HG03060 (cell line): ENCODE measurements at regions not wholly inside any gene's neighbourhood (a gene's known extent, or its start where the extent isn't known, plus 50 kb on each side); places are given as distances from the start of the nearest gene placed in this dataset.
"Not testable (repeated sequence)": the region's sequence is repeated elsewhere in the genome, so short reads cannot be mapped to it uniquely, and the experiment has no call there.

Experiments
- ATAC-seq: cut with Tn5 transposase; IDR thresholded peaks from one replicate; pipeline ENCODE4 v1.9.1; 2021; ENCODE audit warnings: low read depth, moderate number of reproducible peaks; ENCODE audit not compliant: unreplicated experiment

- ATAC-seq = not testable (repeated sequence)
Observed at GRCh38 chr1:843946-844345, 79.8 kb upstream of the SAMD11 start.

- no peak for ATAC-seq
Observed at GRCh38 chr1:844472-845026, 79.2 kb upstream of the SAMD11 start.

- not testable (repeated sequence) for ATAC-seq
Observed at GRCh38 chr1:845641-846040, 78.1 kb upstream of the SAMD11 start.

GRCh38 chr1:849873-850272 is 73.8 kb upstream of the SAMD11 start:
- ATAC-seq = not testable (repeated sequence)

- ATAC-seq = not testable (repeated sequence)
Observed at GRCh38 chr1:850318-850717, 73.4 kb upstream of the SAMD11 start.

- ATAC-seq = not testable (repeated sequence)
Observed at GRCh38 chr1:851398-851797, 72.3 kb upstream of the SAMD11 start.

GRCh38 chr1:851841-852240 is 71.9 kb upstream of the SAMD11 start:
- not testable (repeated sequence) for ATAC-seq

GRCh38 chr1:855202-855981 is 68.3 kb upstream of the SAMD11 start:
- not testable (repeated sequence) for ATAC-seq

GRCh38 chr1:856541-857057 is 67.1 kb upstream of the SAMD11 start:
- ATAC-seq = not testable (repeated sequence)

- not testable (repeated sequence) for ATAC-seq
Observed at GRCh38 chr1:857926-858648, 65.6 kb upstream of the SAMD11 start.

GRCh38 chr1:858649-859041 is 65.1 kb upstream of the SAMD11 start:
- not testable (repeated sequence) for ATAC-seq

GRCh38 chr1:860941-861340 is 62.8 kb upstream of the SAMD11 start:
- ATAC-seq = not testable (repeated sequence)

- ATAC-seq = no peak
Observed at GRCh38 chr1:861714-862113, 62.0 kb upstream of the SAMD11 start.

- not testable (repeated sequence) for ATAC-seq
Observed at GRCh38 chr1:862601-863000, 61.1 kb upstream of the SAMD11 start.

- ATAC-seq = not testable (repeated sequence)
Observed at GRCh38 chr1:865633-866032, 58.1 kb upstream of the SAMD11 start.

GRCh38 chr1:866095-866494 is 57.6 kb upstream of the SAMD11 start:
- ATAC-seq = no peak

- ATAC-seq = not testable (repeated sequence)
Observed at GRCh38 chr1:866631-867299, 57.0 kb upstream of the SAMD11 start.

- not testable (repeated sequence) for ATAC-seq
Observed at GRCh38 chr1:867550-867949, 56.2 kb upstream of the SAMD11 start.

GRCh38 chr1:869499-870244 is 54.1 kb upstream of the SAMD11 start:
- no peak for ATAC-seq
